ENCODE measurements at regions not wholly inside any gene's neighbourhood (a gene's known extent, or its start where the extent isn't known, plus 50 kb on each side); places are given as distances from the start of the nearest gene placed in this dataset.

- Histone ChIP-seq H3K36me3 (no peaks in the 10 kb centered on the region), H3K27ac (no peak overlapping the region), H3K4me3 (ENCODE audit: low read depth, low read length) (no peak overlapping the region), H3K9me3 (ENCODE audit: severe bottlenecking) (no peaks in the 10 kb centered on the region), H3K27me3 (ENCODE audit: insufficient read depth, low read depth, severe bottlenecking) (no peaks in the 10 kb centered on the region)
- TF ChIP-seq, protein P1, sequence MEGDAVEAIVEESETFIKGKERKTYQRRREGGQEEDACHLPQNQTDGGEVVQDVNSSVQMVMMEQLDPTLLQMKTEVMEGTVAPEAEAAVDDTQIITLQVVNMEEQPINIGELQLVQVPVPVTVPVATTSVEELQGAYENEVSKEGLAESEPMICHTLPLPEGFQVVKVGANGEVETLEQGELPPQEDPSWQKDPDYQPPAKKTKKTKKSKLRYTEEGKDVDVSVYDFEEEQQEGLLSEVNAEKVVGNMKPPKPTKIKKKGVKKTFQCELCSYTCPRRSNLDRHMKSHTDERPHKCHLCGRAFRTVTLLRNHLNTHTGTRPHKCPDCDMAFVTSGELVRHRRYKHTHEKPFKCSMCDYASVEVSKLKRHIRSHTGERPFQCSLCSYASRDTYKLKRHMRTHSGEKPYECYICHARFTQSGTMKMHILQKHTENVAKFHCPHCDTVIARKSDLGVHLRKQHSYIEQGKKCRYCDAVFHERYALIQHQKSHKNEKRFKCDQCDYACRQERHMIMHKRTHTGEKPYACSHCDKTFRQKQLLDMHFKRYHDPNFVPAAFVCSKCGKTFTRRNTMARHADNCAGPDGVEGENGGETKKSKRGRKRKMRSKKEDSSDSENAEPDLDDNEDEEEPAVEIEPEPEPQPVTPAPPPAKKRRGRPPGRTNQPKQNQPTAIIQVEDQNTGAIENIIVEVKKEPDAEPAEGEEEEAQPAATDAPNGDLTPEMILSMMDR (IDR thresholded peaks at IDR 0.05; ENCODE audit: low read depth, low read length), result no peak
- no peak for DNase-seq
Observed at GRCh38 chr22:34881453-34881852, 184.5 kb upstream of the ISX start.

DNA sequence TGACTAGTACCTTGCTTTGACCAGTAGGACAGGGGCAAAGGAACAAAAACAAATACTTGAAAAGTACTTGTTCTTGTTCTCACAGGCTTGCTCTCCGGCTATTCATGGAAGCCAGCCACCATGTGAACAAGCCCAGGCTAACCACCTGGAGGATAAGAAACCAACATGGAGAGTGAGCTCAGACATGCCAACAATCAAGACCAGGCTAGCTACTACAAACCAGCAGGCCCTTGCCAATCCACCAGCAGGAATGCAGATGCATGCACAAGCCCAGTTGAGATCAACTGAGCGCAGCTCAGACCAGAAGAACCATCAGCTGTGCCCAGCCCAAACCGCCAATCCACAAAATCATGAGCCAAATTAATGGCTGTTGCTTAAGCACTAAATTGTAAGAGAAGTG lies 180.1 kb upstream of the ISX start:
- no peak overlapping the region for H3K4me3 ChIP-seq (ENCODE audit: low read depth, low read length)
- DNase-seq, result no peak
- H3K27me3 ChIP-seq (ENCODE audit: insufficient read depth, low read depth, severe bottlenecking), result no peaks in the 10 kb centered on the region
- no peaks in the 10 kb centered on the region for H3K36me3 ChIP-seq
- H3K9me3 ChIP-seq (ENCODE audit: severe bottlenecking), result peaks cover 16% of the 10 kb centered on the region
- TF ChIP-seq, protein P1 (IDR thresholded peaks at IDR 0.05; ENCODE audit: low read depth, low read length), result no peak
- peak overlapping the region; percentile 5; the same call in 1 of the 2 replicates for H3K27ac ChIP-seq

GRCh38 chr22:34886391-34886790 lies 179.6 kb upstream of the ISX start:
- no peaks in the 10 kb centered on the region for H3K36me3 ChIP-seq
- no peak overlapping the region for H3K4me3 ChIP-seq (ENCODE audit: low read depth, low read length)
- peak overlapping the region; percentile 5; the same call in 1 of the 2 replicates for H3K27ac ChIP-seq
- DNase-seq, result no peak
- TF ChIP-seq, protein P1 (IDR thresholded peaks at IDR 0.05; ENCODE audit: low read depth, low read length), result no peak
- peaks cover 16% of the 10 kb centered on the region for H3K9me3 ChIP-seq (ENCODE audit: severe bottlenecking)
- no peaks in the 10 kb centered on the region for H3K27me3 ChIP-seq (ENCODE audit: insufficient read depth, low read depth, severe bottlenecking)

GRCh38 chr22:34886812-34887211 lies 179.1 kb upstream of the ISX start:
- TF ChIP-seq, protein P1 (IDR thresholded peaks at IDR 0.05; ENCODE audit: low read depth, low read length), result no peak

GRCh38 chr22:34897126-34897525 lies 168.8 kb upstream of the ISX start:
- Histone ChIP-seq H3K27ac (no peak overlapping the region), H3K36me3 (no peaks in the 10 kb centered on the region), H3K4me3 (ENCODE audit: low read depth, low read length) (no peak overlapping the region), H3K9me3 (ENCODE audit: severe bottlenecking) (no peaks in the 10 kb centered on the region), H3K27me3 (ENCODE audit: insufficient read depth, low read depth, severe bottlenecking) (no peaks in the 10 kb centered on the region)
- DNase-seq, result no peak
- TF ChIP-seq, protein P1 (IDR thresholded peaks at IDR 0.05; ENCODE audit: low read depth, low read length), result no peak

More at GRCh38 chr22:34886812-34887211, 179.1 kb upstream of the ISX start:
- H3K27ac ChIP-seq, result peak overlapping the region; percentile 5
- H3K9me3 ChIP-seq (ENCODE audit: severe bottlenecking), result peaks cover 16% of the 10 kb centered on the region
- peak; percentile 16 for DNase-seq
- H3K27me3 ChIP-seq (ENCODE audit: insufficient read depth, low read depth, severe bottlenecking), result no peaks in the 10 kb centered on the region
- no peaks in the 10 kb centered on the region for H3K36me3 ChIP-seq
- H3K4me3 ChIP-seq (ENCODE audit: low read depth, low read length), result no peak overlapping the region

DNA sequence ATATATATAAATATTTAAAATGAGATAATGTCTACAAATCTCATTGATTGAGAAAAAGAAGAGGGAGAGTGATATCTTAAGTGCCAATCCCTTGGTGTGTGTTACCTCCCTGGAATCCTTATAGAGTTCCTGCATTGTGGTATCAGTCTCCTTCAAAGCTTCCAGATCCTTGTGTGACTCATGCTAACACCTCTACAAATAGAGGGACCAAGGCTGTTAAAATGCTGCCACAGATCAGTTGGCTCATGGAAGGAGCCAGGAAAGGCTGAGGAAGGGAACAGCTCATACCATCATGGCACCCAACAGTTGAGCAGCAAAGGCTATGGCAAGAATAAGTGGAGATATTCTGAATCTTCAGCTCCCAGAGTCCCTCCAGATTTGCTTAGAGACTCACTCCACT lies 163.6 kb upstream of the ISX start:
- H3K9me3 ChIP-seq (ENCODE audit: severe bottlenecking), result no peaks in the 10 kb centered on the region
- H3K4me3 ChIP-seq (ENCODE audit: low read depth, low read length), result no peak overlapping the region
- TF ChIP-seq, protein P1 (IDR thresholded peaks at IDR 0.05; ENCODE audit: low read depth, low read length), result no peak
- no peaks in the 10 kb centered on the region for H3K27me3 ChIP-seq (ENCODE audit: insufficient read depth, low read depth, severe bottlenecking)
- no peak overlapping the region for H3K27ac ChIP-seq
- DNase-seq, result no peak
- H3K36me3 ChIP-seq, result no peaks in the 10 kb centered on the region

Data from WERI-Rb-1 (cell line).